GM12801 (cell line): ENCODE measurements at regions not wholly inside any gene's neighbourhood (a gene's known extent, or its start where the extent isn't known, plus 50 kb on each side); places are given as distances from the start of the nearest gene placed in this dataset.

ENCODE experiments used
- CTCF ChIP-seq: IDR thresholded peaks from one replicate; pipeline ENCODE4 v1.5.1; 2011; ENCODE audit warnings: control low read depth; ENCODE audit not compliant: insufficient read length; ENCODE audit errors: extremely low read depth

- no peak for TF ChIP-seq CTCF
Observed at GRCh38 chr1:182172699-182173098, 111.2 kb upstream of the ZNF648 start.

- no peak for TF ChIP-seq CTCF
Observed at GRCh38 chr1:182170891-182171461, 109.5 kb upstream of the ZNF648 start.

- no peak for TF ChIP-seq CTCF
Observed at GRCh38 chr1:182169203-182169602, 107.7 kb upstream of the ZNF648 start.

GRCh38 chr1:182166750-182167149, 105.2 kb upstream of the ZNF648 start:
- TF ChIP-seq CTCF: no peak

DNA sequence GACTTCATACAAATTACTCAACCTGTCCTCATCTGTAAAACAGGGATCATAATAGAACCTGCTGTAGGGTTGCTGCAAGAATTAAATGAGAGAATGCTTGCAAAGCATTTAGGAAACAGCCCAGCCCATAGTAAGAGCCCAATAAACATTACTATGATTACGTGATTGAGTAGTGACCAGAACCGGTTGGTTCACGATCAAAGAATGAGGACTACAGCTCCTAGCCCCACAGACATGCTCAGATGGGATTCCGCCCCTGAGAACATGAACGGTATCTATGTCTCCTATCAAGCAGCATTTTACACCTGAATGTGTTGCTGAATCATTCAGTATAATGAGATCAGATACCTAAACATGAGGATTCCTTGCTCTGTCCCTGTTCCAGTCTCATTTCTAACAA, 104.8 kb upstream of the ZNF648 start:
- TF ChIP-seq CTCF: no peak

GRCh38 chr1:182164273-182164672, 102.8 kb upstream of the ZNF648 start:
- TF ChIP-seq CTCF: no peak

- no peak for TF ChIP-seq CTCF
Observed at GRCh38 chr1:182163821-182164223, 102.3 kb upstream of the ZNF648 start.

GRCh38 chr1:182159443-182159842, 97.9 kb upstream of the ZNF648 start:
- TF ChIP-seq CTCF: no peak
